Liver (tissue), 8 donors: ENCODE measurements at regions not wholly inside any gene's neighbourhood (a gene's known extent, or its start where the extent isn't known, plus 50 kb on each side); places are given as distances from the start of the nearest gene placed in this dataset.

Experiments
- DNase-seq: peaks from one replicate; pipeline ENCODE4 v3.0.0-alpha.2; 2017; ENCODE audit warnings: low spot score
- H3K27ac ChIP-seq, 2 donors: one replicate each; pipeline ENCODE4 v1.7.0; 2013; ENCODE audit warnings: inconsistent platforms in 2 of 2, low read length in 2 of 2, control low read depth in 1 of 2, low read depth in 1 of 2, mild to moderate bottlenecking in 1 of 2
- H3K27me3 ChIP-seq, 4 donors: one replicate each; pipeline versions ENCODE4 v1.6.1 to v1.7.0; 2013; ENCODE audit warnings: low read length in 3 of 4, inconsistent platforms in 1 of 4, mild to moderate bottlenecking in 1 of 4, moderate library complexity in 1 of 4; ENCODE audit not compliant: control insufficient read depth in 4 of 4, insufficient read depth in 4 of 4
- H3K36me3 ChIP-seq, 4 donors: one replicate each; pipeline versions ENCODE4 v1.6.1 to v1.7.0; 2013; ENCODE audit warnings: low read length in 3 of 4, mild to moderate bottlenecking in 3 of 4, low read depth in 1 of 4, moderate library complexity in 1 of 4; ENCODE audit not compliant: control insufficient read depth in 4 of 4, insufficient read depth in 3 of 4
- H3K4me1 ChIP-seq, 4 donors: one replicate each; pipeline versions ENCODE4 v1.6.1 to v1.7.0; 2013; ENCODE audit warnings: low read length in 3 of 4, mild to moderate bottlenecking in 3 of 4, moderate library complexity in 1 of 4; ENCODE audit not compliant: control insufficient read depth in 4 of 4, insufficient read depth in 4 of 4
- H3K4me3 ChIP-seq, 3 donors: one replicate each; pipeline versions ENCODE4 v1.6.1 to v1.7.0; 2013; ENCODE audit warnings: low read length in 3 of 3, control low read depth in 1 of 3, low read depth in 1 of 3, mild to moderate bottlenecking in 1 of 3
- H3K9ac ChIP-seq, 2 donors: one replicate each; pipeline ENCODE4 v1.7.0; 2013; ENCODE audit warnings: low read length in 2 of 2, mild to moderate bottlenecking in 2 of 2, moderate library complexity in 2 of 2, control low read depth in 1 of 2, low read depth in 1 of 2
- H3K9me3 ChIP-seq, 4 donors: one replicate each; pipeline versions ENCODE4 v1.6.1 to v1.7.0; 2013; ENCODE audit warnings: low read length in 3 of 4; ENCODE audit not compliant: control insufficient read depth in 4 of 4
- EGR1 ChIP-seq, 2 donors: IDR thresholded peaks; 2 replicates each; pipeline ENCODE4 v1.6.1; 2016 to 2018; ENCODE audit warnings: antibody characterized with exemption in 2 of 2, low read depth in 2 of 2
- FOXA1 ChIP-seq: IDR thresholded peaks from 2 replicates; pipeline ENCODE4 v1.6.1; 2016; ENCODE audit warnings: antibody characterized with exemption
- FOXA2 ChIP-seq: IDR thresholded peaks from 2 replicates; pipeline ENCODE4 v1.6.1; 2016; ENCODE audit warnings: antibody characterized with exemption
- GABPA ChIP-seq, 2 donors: IDR thresholded peaks in 1 of 2; conservative IDR thresholded peaks in 1 of 2; 2 replicates each; pipeline ENCODE4 v1.6.1; 2016; ENCODE audit warnings: antibody characterized with exemption in 2 of 2, mild to moderate bottlenecking in 1 of 2, moderate library complexity in 1 of 2
- HNF4A ChIP-seq, 2 donors: conservative IDR thresholded peaks; 2 replicates each; pipeline ENCODE4 v1.6.1; 2016; ENCODE audit warnings: antibody characterized with exemption in 2 of 2, mild to moderate bottlenecking in 2 of 2
- HNF4G ChIP-seq: IDR thresholded peaks from 2 replicates; pipeline ENCODE4 v1.6.1; 2016; ENCODE audit warnings: antibody characterized with exemption
- JUND ChIP-seq, 2 donors: IDR thresholded peaks; 2 replicates each; pipeline ENCODE4 v1.6.1; 2016; ENCODE audit warnings: antibody characterized with exemption in 2 of 2
- NR2F2 ChIP-seq: IDR thresholded peaks from 2 replicates; pipeline ENCODE4 v1.6.1; 2016; ENCODE audit warnings: antibody characterized with exemption
- RAD21 ChIP-seq, 2 donors: IDR thresholded peaks; 2 replicates each; pipeline ENCODE4 v1.6.1; 2016; ENCODE audit warnings: antibody characterized with exemption in 2 of 2, mild to moderate bottlenecking in 2 of 2
- RXRA ChIP-seq, 2 donors: IDR thresholded peaks; 2 replicates each; pipeline ENCODE4 v1.6.1; 2017 to 2018; ENCODE audit warnings: antibody characterized with exemption in 2 of 2, mild to moderate bottlenecking in 1 of 2
- SP1 ChIP-seq: IDR thresholded peaks from 2 replicates; pipeline ENCODE4 v1.6.1; 2018; ENCODE audit warnings: antibody characterized with exemption, mild to moderate bottlenecking
- TAF1 ChIP-seq: conservative IDR thresholded peaks from 2 replicates; pipeline ENCODE4 v1.6.1; 2016; ENCODE audit warnings: antibody characterized with exemption, mild to moderate bottlenecking
- YY1 ChIP-seq: IDR thresholded peaks from 2 replicates; pipeline ENCODE4 v1.6.1; 2016; ENCODE audit warnings: antibody characterized with exemption, mild to moderate bottlenecking
- WGBS: extraction: QIAGEN DNeasy Blood & Tissue Kit; methylation state at CpG from one replicate; pipeline ENCODE4 v1.1.7; 2013; 5-methylcytosine and 5-hydroxymethylcytosine counted together
- TF ChIP-seq, protein P1 (sequence below): IDR thresholded peaks from 2 replicates; pipeline ENCODE4 v1.6.1; 2016; ENCODE audit warnings: antibody characterized with exemption
- TF ChIP-seq, protein P2 (sequence below): IDR thresholded peaks from 2 replicates; pipeline ENCODE4 v1.6.1; 2016; ENCODE audit warnings: antibody characterized with exemption
- TF ChIP-seq, protein P3 (sequence below): fragments of 150-350 bp; IDR thresholded peaks from 2 replicates; pipeline ENCODE4 v1.5.1; 2017; ENCODE audit warnings: improper control_type of control experiment, low read depth, low read length; ENCODE audit not compliant: missing input control
- TF ChIP-seq, protein P4 (sequence below): IDR thresholded peaks from 2 replicates; pipeline ENCODE4 v1.6.1; 2016; ENCODE audit warnings: antibody characterized with exemption, mild to moderate bottlenecking
- donor health status: healthy.
- donor health status: healthy.
- donor health status: healthy.
- donor health status: healthy.
- donor health status: healthy.

DNA sequence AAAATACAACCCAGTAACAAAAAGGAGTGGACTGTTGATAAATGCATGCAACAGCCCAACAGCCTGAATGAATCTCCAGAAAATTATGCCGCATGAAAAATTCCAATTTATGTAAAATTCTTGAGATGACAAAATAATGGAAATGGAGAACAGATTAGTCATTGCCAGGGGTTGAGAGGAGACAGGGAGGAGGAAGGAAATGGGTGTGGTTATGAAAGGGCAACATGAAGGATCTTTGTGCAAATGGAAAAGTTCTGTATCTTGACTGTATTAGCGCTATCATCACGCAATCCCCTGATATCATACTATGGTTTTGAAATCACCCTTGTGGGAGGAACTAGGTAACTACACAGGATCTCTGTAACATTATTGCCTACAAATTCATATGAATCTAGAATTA is 1058.3 kb upstream of the RBFOX1 start:
- no peak overlapping the region for H3K4me3 ChIP-seq
- H3K36me3 ChIP-seq: no peaks in the 10 kb centered on the region
- no peak for TF ChIP-seq JUND (IDR thresholded peaks at IDR 0.05)
- no peak for TF ChIP-seq FOXA1
- TF ChIP-seq GABPA (IDR thresholded peaks at IDR 0.05 in 1 of 2, conservative IDR thresholded peaks at IDR 0.05 in 1 of 2): no peak
- H3K9me3 ChIP-seq: no peaks in the 10 kb centered on the region
- no peak overlapping the region for H3K9ac ChIP-seq
- no peaks in the 10 kb centered on the region for H3K4me1 ChIP-seq
- WGBS: 90% methylated on average over 3 of the region's 3 CpGs
- H3K27ac ChIP-seq: no peak overlapping the region
- no peak for DNase-seq
- no peaks in the 10 kb centered on the region for H3K27me3 ChIP-seq

DNA sequence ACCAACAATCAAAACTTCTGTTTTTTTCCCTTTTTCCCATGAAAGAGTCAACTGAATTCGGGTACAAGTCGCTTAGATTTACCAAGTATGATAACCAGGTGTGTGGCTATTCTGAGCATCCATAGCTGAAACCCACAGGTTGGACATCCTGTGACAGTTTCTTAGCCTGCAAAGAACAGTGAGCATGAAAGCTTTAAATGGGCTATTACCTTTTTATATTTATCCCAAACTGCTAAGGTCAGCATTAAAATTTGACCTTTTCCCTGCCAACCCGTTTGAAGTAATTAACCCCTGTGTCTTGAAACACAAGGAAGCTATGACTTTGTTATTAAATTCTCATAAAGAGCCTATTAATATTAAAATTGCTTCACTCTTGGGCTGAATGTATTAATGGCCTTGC is 1065.0 kb upstream of the RBFOX1 start:
- no peak overlapping the region for H3K9ac ChIP-seq
- H3K4me1 ChIP-seq: no peaks in the 10 kb centered on the region
- no peak overlapping the region for H3K4me3 ChIP-seq
- WGBS: 58% methylated on average over 3 of the region's 3 CpGs
- no peaks in the 10 kb centered on the region for H3K9me3 ChIP-seq
- DNase-seq: no peak
- H3K27ac ChIP-seq: no peak overlapping the region
- TF ChIP-seq, protein P1, sequence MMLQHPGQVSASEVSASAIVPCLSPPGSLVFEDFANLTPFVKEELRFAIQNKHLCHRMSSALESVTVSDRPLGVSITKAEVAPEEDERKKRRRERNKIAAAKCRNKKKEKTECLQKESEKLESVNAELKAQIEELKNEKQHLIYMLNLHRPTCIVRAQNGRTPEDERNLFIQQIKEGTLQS: no peak
- no peak for TF ChIP-seq HNF4G
- no peak for TF ChIP-seq NR2F2
- TF ChIP-seq, protein P2, sequence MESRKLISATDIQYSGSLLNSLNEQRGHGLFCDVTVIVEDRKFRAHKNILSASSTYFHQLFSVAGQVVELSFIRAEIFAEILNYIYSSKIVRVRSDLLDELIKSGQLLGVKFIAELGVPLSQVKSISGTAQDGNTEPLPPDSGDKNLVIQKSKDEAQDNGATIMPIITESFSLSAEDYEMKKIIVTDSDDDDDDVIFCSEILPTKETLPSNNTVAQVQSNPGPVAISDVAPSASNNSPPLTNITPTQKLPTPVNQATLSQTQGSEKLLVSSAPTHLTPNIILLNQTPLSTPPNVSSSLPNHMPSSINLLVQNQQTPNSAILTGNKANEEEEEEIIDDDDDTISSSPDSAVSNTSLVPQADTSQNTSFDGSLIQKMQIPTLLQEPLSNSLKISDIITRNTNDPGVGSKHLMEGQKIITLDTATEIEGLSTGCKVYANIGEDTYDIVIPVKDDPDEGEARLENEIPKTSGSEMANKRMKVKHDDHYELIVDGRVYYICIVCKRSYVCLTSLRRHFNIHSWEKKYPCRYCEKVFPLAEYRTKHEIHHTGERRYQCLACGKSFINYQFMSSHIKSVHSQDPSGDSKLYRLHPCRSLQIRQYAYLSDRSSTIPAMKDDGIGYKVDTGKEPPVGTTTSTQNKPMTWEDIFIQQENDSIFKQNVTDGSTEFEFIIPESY: no peak
- TF ChIP-seq SP1: no peak
- no peak for TF ChIP-seq EGR1 (IDR thresholded peaks at IDR 0.05; ENCODE audit: low read depth in 2 of 2)
- TF ChIP-seq, protein P3, sequence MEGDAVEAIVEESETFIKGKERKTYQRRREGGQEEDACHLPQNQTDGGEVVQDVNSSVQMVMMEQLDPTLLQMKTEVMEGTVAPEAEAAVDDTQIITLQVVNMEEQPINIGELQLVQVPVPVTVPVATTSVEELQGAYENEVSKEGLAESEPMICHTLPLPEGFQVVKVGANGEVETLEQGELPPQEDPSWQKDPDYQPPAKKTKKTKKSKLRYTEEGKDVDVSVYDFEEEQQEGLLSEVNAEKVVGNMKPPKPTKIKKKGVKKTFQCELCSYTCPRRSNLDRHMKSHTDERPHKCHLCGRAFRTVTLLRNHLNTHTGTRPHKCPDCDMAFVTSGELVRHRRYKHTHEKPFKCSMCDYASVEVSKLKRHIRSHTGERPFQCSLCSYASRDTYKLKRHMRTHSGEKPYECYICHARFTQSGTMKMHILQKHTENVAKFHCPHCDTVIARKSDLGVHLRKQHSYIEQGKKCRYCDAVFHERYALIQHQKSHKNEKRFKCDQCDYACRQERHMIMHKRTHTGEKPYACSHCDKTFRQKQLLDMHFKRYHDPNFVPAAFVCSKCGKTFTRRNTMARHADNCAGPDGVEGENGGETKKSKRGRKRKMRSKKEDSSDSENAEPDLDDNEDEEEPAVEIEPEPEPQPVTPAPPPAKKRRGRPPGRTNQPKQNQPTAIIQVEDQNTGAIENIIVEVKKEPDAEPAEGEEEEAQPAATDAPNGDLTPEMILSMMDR: no peak
- no peak for TF ChIP-seq GABPA (IDR thresholded peaks at IDR 0.05 in 1 of 2, conservative IDR thresholded peaks at IDR 0.05 in 1 of 2)
- no peak for TF ChIP-seq FOXA2
- no peak for TF ChIP-seq HNF4A (conservative IDR thresholded peaks at IDR 0.05)
- no peak for TF ChIP-seq YY1
- TF ChIP-seq TAF1: no peak
- no peak for TF ChIP-seq RXRA (IDR thresholded peaks at IDR 0.05)
- no peak for TF ChIP-seq RAD21 (IDR thresholded peaks at IDR 0.05)
- TF ChIP-seq FOXA1: no peak
- no peak for TF ChIP-seq JUND (IDR thresholded peaks at IDR 0.05)
- TF ChIP-seq, protein P4, sequence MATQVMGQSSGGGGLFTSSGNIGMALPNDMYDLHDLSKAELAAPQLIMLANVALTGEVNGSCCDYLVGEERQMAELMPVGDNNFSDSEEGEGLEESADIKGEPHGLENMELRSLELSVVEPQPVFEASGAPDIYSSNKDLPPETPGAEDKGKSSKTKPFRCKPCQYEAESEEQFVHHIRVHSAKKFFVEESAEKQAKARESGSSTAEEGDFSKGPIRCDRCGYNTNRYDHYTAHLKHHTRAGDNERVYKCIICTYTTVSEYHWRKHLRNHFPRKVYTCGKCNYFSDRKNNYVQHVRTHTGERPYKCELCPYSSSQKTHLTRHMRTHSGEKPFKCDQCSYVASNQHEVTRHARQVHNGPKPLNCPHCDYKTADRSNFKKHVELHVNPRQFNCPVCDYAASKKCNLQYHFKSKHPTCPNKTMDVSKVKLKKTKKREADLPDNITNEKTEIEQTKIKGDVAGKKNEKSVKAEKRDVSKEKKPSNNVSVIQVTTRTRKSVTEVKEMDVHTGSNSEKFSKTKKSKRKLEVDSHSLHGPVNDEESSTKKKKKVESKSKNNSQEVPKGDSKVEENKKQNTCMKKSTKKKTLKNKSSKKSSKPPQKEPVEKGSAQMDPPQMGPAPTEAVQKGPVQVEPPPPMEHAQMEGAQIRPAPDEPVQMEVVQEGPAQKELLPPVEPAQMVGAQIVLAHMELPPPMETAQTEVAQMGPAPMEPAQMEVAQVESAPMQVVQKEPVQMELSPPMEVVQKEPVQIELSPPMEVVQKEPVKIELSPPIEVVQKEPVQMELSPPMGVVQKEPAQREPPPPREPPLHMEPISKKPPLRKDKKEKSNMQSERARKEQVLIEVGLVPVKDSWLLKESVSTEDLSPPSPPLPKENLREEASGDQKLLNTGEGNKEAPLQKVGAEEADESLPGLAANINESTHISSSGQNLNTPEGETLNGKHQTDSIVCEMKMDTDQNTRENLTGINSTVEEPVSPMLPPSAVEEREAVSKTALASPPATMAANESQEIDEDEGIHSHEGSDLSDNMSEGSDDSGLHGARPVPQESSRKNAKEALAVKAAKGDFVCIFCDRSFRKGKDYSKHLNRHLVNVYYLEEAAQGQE: no peak
- H3K27me3 ChIP-seq: no peaks in the 10 kb centered on the region
- H3K36me3 ChIP-seq: no peaks in the 10 kb centered on the region
